ENCODE measurements at regions not wholly inside any gene's neighbourhood (a gene's known extent, or its start where the extent isn't known, plus 50 kb on each side); places are given as distances from the start of the nearest gene placed in this dataset.

GRCh38 chr9:79989079-79989478, 417.3 kb downstream of the TLE4 start:
- H2BK20ac ChIP-seq (ENCODE audit: low read length): no peak overlapping the region
- WGBS, 2 experiments (ENCODE audit: extremely low coverage in 1 of 2, insufficient coverage in 1 of 2, insufficient read length in 1 of 2, insufficient replicate concordance in 2 of 2, low coverage in 1 of 2, low lambda C conversion rate in 2 of 2, missing lambda C conversion rate in 1 of 2): 85% methylated on average over 7 of the region's 7 CpGs; no CpG with 5 or more reads in 1 of the 2 experiments
- CTCF ChIA-PET (ENCODE audit: partially characterized antibody): interaction anchor here (0.7 kb wide), 1 partner anchor 9 kb away, joined by 4 read pairs; no protein-coding TSS in a partner anchor
- no peak overlapping the region for H2BK12ac ChIP-seq (ENCODE audit: low read depth, low read length)
- H2BK5ac ChIP-seq (ENCODE audit: low read depth, low read length): no peak overlapping the region
- no peak overlapping the region for H3K14ac ChIP-seq (ENCODE audit: insufficient read length)
- no peaks in the 10 kb centered on the region for H3K23me2 ChIP-seq (ENCODE audit: low read depth, low read length)
- H3K23ac ChIP-seq (ENCODE audit: insufficient read length): no peak overlapping the region
- no peak overlapping the region for H3K18ac ChIP-seq (ENCODE audit: extremely low read depth, low read length)
- no peak overlapping the region for H3K4me2 ChIP-seq (ENCODE audit: insufficient read depth in 1 of 2, low read depth in 2 of 2, low read length in 2 of 2)
- H3K4me3 ChIP-seq (ENCODE audit: extremely low read depth in 1 of 4, insufficient read depth in 2 of 4, low read depth in 3 of 4, low read length in 4 of 4): no peak overlapping the region
- no peaks in the 10 kb centered on the region for H3K9me3 ChIP-seq (ENCODE audit: insufficient read depth in 2 of 2, low read depth in 1 of 2, low read length in 1 of 2)
- FAIRE-seq (peak; percentile 7), DNase-seq (ENCODE audit: low read depth in 1 of 2, low spot score in 2 of 2) (no peak)
- H2BK120ac ChIP-seq (replicated peaks; ENCODE audit: low read depth, low read length): no peak overlapping the region
- H4K91ac ChIP-seq (replicated peaks; ENCODE audit: insufficient read length, low read length): no peak overlapping the region
- no peak overlapping the region for H3K9ac ChIP-seq (replicated peaks in 1 of 4; ENCODE audit: extremely low read depth in 1 of 4, low read depth in 3 of 4, low read length in 3 of 4)
- H4K5ac ChIP-seq (ENCODE audit: insufficient read length, low read depth, low read length): no peak overlapping the region
- no peak overlapping the region for H4K8ac ChIP-seq (ENCODE audit: extremely low read depth, insufficient read depth, low read length)
- POLR2A ChIA-PET (ENCODE audit: partially characterized antibody): no interaction called here
- H3K79me1 ChIP-seq (ENCODE audit: low read depth, low read length): no peaks in the 10 kb centered on the region
- peaks cover 0 to 2% (median 0%) of the 10 kb centered on the region in 4 experiments; a peak in 1 of 7 replicates for H3K4me1 ChIP-seq (replicated peaks in 1 of 4; ENCODE audit: control insufficient read depth in 3 of 4, insufficient read depth in 4 of 4, low read length in 3 of 4)
- H3K56ac ChIP-seq (replicated peaks; ENCODE audit: insufficient read length, low read depth, low read length): no peak overlapping the region
- no peaks in the 10 kb centered on the region for H3K36me3 ChIP-seq (ENCODE audit: control insufficient read depth in 2 of 4, insufficient read depth in 4 of 4, low read length in 3 of 4)
- no peak overlapping the region for H2BK15ac ChIP-seq (ENCODE audit: low read length)
- no peaks in the 10 kb centered on the region for H3K27me3 ChIP-seq (replicated peaks in 1 of 4; ENCODE audit: control insufficient read depth in 3 of 4, extremely low read depth in 1 of 4, insufficient read depth in 3 of 4, low read length in 3 of 4)
- no peak overlapping the region for H2AK5ac ChIP-seq (ENCODE audit: low read depth, low read length)
- H3K79me2 ChIP-seq (ENCODE audit: control insufficient read depth in 1 of 2, insufficient read depth in 2 of 2, low read length in 2 of 2): no peaks in the 10 kb centered on the region
- no peak overlapping the region for H2AFZ ChIP-seq (ENCODE audit: low read length)
- H3K27ac ChIP-seq (ENCODE audit: low read depth, low read length): no peak overlapping the region
- H3K4ac ChIP-seq (replicated peaks; ENCODE audit: insufficient read length, low read depth, low read length): no peak overlapping the region
- peaks cover 0 to 2% of the 10 kb centered on the region in 2 experiments for H4K20me1 ChIP-seq (replicated peaks in 1 of 2; ENCODE audit: control insufficient read depth in 1 of 2, insufficient read depth in 2 of 2, low read length in 2 of 2)
- TF ChIP-seq SIRT6 (IDR thresholded peaks at IDR 0.05; ENCODE audit: low read length): no peak
- no peak for TF ChIP-seq CHD1 (IDR thresholded peaks at IDR 0.05; ENCODE audit: low read depth, low read length)
- TF ChIP-seq EP300 (IDR thresholded peaks at IDR 0.05; ENCODE audit: borderline replicate concordance in 1 of 2, low read depth in 2 of 2, low read length in 2 of 2): no peak
- no peak for TF ChIP-seq HDAC6 (IDR thresholded peaks at IDR 0.05; ENCODE audit: low read depth, low read length)
- no peak for TF ChIP-seq FOSL1 (IDR thresholded peaks at IDR 0.05; ENCODE audit: insufficient read depth, low read depth, low read length)
- no peak for TF ChIP-seq CEBPB (IDR thresholded peaks at IDR 0.05; ENCODE audit: low read depth, low read length)
- TF ChIP-seq CTCF (IDR thresholded peaks at IDR 0.05; ENCODE audit: control extremely low read depth in 1 of 3, insufficient read depth in 1 of 3, low read depth in 1 of 3, low read length in 3 of 3): no peak
- no peak for TF ChIP-seq SUZ12 (IDR thresholded peaks at IDR 0.05; ENCODE audit: low read length)
- TF ChIP-seq CTBP2 (IDR thresholded peaks at IDR 0.05; ENCODE audit: borderline replicate concordance, insufficient read depth, insufficient read length, low read length): no peak
- TF ChIP-seq ZNF274 (IDR thresholded peaks at IDR 0.05; ENCODE audit: borderline replicate concordance, extremely low read depth, low read length): no peak
- no peak for TF ChIP-seq BRCA1 (IDR thresholded peaks at IDR 0.05; ENCODE audit: low read depth, low read length)
- TF ChIP-seq KDM5A (IDR thresholded peaks at IDR 0.05; ENCODE audit: low read length): no peak
